Midbrain (tissue), 1 donor: ENCODE measurements at regions not wholly inside any gene's neighbourhood (a gene's known extent, or its start where the extent isn't known, plus 50 kb on each side); places are given as distances from the start of the nearest gene placed in this dataset.
"Not testable (repeated sequence)": the region's sequence is repeated elsewhere in the genome, so short reads cannot be mapped to it uniquely, and the experiment has no call there.

Experiments
- DNase-seq: peaks from one replicate; lab custom pipeline; 2025; lab: John Stamatoyannopoulos, UW

GRCh38 chr14:23898359-23898758 is 55.2 kb upstream of the DHRS4 start:
- not testable (repeated sequence) for DNase-seq

GRCh38 chr14:23899788-23900187 is 53.8 kb upstream of the DHRS4 start:
- DNase-seq, result no peak

GRCh38 chr14:23903442-23903841 is 50.1 kb upstream of the DHRS4 start:
- no peak for DNase-seq
